ENCODE measurements at regions not wholly inside any gene's neighbourhood (a gene's known extent, or its start where the extent isn't known, plus 50 kb on each side); places are given as distances from the start of the nearest gene placed in this dataset.

DNA sequence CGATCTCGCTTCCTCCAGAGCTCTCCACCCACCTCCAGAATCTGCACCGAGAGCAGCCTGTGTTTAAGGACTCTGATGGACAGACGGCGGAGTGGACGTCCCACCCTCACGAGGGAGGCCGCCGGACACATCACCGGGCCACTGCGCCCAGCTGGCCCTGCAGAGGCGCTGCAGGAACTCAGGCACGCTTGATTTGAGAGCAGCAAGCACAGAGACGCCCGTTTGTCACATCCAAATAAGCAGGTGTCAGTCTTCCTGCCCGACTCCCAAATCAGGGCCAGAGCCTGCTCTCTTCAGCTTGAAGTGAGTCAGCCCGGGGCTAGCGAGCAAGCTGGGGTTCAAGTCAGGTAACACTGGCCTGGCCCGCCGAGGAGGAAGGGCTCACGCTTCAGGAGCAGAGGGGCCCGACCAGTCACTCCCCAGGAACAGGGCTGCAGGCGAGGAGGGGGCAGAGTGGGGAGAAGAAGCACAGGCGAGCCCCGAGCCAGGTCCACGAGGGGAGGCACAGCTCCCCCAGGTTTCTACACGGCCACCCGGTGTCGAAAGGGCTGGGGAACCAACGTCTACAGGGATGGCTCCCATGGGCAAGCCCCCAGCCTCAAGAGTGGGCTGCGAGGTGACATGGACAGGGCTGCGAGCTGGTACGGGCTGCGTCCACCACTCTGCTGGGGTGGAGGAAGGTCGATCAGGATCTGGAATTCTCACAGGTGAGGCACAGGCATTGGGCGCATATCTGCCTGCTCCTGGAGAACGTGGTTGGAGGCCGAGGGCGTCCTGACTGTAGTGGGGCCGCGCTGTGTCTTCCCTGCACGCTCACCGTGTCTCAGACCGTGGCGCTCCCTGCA is 52.5 kb upstream of the CTDP1 start:
- Histone ChIP-seq H3K4me1 (ENCODE audit: control insufficient read depth in 5 of 5, insufficient read depth in 5 of 5, low read length in 5 of 5) (no peaks in the 10 kb centered on the region), H3K27me3 (ENCODE audit: control insufficient read depth in 3 of 3, insufficient read depth in 3 of 3, low read length in 2 of 3) (peaks cover 0 to 17% (median 8%) of the 10 kb centered on the region in 3 donors), H3K27ac (ENCODE audit: low read depth in 1 of 2, low read length in 1 of 2) (no peak overlapping the region), H3K36me3 (ENCODE audit: control insufficient read depth in 4 of 4, insufficient read depth in 4 of 4, low read length in 4 of 4) (no peaks in the 10 kb centered on the region), H3K4me3 (no peak overlapping the region), H3K9me3 (ENCODE audit: control insufficient read depth in 4 of 4, insufficient read depth in 3 of 4, low read length in 3 of 4) (no peaks in the 10 kb centered on the region), H3K9ac (ENCODE audit: insufficient read depth in 1 of 2, low read length in 2 of 2) (no peak overlapping the region)
- TF ChIP-seq, protein P1, sequence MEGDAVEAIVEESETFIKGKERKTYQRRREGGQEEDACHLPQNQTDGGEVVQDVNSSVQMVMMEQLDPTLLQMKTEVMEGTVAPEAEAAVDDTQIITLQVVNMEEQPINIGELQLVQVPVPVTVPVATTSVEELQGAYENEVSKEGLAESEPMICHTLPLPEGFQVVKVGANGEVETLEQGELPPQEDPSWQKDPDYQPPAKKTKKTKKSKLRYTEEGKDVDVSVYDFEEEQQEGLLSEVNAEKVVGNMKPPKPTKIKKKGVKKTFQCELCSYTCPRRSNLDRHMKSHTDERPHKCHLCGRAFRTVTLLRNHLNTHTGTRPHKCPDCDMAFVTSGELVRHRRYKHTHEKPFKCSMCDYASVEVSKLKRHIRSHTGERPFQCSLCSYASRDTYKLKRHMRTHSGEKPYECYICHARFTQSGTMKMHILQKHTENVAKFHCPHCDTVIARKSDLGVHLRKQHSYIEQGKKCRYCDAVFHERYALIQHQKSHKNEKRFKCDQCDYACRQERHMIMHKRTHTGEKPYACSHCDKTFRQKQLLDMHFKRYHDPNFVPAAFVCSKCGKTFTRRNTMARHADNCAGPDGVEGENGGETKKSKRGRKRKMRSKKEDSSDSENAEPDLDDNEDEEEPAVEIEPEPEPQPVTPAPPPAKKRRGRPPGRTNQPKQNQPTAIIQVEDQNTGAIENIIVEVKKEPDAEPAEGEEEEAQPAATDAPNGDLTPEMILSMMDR (IDR thresholded peaks at IDR 0.05; ENCODE audit: control extremely low read depth, extremely low read depth), result no peak
- WGBS, 2 donors, result 85 to 91% methylated on average over 45 of the region's 45 CpGs
- no peak for ATAC-seq (ENCODE audit: insufficient read depth, low FRiP score)
- DNase-seq, result no peak

DNA sequence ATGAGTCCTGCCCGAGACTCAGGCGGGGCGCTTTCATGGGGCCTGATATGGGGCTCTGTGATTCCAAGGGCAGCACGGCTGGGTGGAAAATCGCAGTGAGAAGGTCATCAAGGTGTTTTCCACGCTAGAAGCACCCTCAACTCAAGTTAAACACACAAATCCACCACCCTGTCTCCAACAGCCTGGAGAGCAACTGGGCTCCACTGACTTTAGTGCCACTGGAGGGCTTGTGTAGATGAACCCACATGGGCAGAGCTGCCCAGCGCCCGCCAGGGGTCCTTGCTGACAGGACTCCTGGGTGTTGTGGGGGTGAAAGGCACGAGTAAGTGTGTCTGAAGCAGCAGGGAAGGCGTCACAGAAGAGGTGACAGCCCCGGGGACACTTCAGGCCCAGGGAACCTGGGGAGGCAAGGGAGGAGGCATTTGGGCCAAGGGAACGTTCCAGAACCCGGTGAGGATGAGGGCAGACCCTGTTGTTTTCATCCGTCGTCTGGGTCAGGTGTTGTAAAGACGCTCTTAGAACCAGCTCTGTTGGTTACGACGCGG is 51.8 kb upstream of the CTDP1 start:
- H3K27me3 ChIP-seq (ENCODE audit: control insufficient read depth in 3 of 3, insufficient read depth in 3 of 3, low read length in 2 of 3), result peaks cover 0 to 17% (median 8%) of the 10 kb centered on the region in 3 donors
- TF ChIP-seq, protein P1 (IDR thresholded peaks at IDR 0.05; ENCODE audit: control extremely low read depth, extremely low read depth), result no peak
- no peaks in the 10 kb centered on the region for H3K36me3 ChIP-seq (ENCODE audit: control insufficient read depth in 4 of 4, insufficient read depth in 4 of 4, low read length in 4 of 4)
- no peaks in the 10 kb centered on the region for H3K9me3 ChIP-seq (ENCODE audit: control insufficient read depth in 4 of 4, insufficient read depth in 3 of 4, low read length in 3 of 4)
- no peak overlapping the region for H3K27ac ChIP-seq (ENCODE audit: low read depth in 1 of 2, low read length in 1 of 2)
- WGBS, 2 donors, result 80 to 86% methylated on average over 19 of the region's 19 CpGs
- no peak overlapping the region for H3K4me3 ChIP-seq
- ATAC-seq (ENCODE audit: insufficient read depth, low FRiP score), result no peak
- H3K9ac ChIP-seq (ENCODE audit: insufficient read depth in 1 of 2, low read length in 2 of 2), result no peak overlapping the region
- no peaks in the 10 kb centered on the region for H3K4me1 ChIP-seq (ENCODE audit: control insufficient read depth in 5 of 5, insufficient read depth in 5 of 5, low read length in 5 of 5)
- no peak for DNase-seq

DNA sequence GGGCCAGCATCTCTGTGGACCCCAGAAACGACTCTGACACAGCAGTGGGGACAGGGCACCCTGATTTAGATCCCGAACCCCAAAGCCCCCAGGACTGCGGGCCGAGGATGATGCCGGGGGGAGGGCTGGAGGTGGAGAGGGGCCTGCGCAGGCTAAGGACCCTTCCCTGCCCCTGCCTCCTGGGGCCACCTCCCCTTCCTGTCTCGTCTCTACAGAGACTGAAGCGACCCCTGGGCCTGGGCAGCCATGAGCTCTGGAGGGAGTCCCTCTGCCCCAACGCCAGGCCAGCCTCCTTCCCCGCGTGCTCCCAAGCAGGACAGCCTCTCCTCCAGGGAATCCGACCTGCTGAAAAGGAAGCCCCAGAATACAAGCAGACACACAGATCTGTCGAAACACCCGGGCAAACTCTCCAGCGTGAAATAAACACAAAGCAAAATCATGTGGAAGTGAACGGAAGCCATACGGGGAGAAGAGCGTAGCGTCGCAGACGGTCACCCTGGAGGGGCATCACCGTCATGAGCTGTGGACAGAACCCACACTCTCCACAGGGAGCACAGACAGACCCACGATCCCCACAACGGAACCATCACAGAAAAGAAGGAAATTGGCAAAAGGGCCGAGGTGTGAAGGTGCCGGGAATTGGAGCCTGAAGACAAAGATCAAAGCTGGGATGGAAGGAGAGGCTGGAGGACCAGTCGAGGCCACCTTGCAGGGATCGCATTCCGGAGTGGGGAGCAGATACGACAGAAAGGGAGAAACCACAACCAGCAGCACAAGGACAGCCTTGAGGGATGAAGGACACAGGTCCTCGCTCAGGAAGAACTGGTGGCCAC is 51.0 kb upstream of the CTDP1 start:
- WGBS, 2 donors, result 75 to 86% methylated on average over 31 of the region's 31 CpGs
- Histone ChIP-seq H3K4me3 (no peak overlapping the region), H3K9me3 (ENCODE audit: control insufficient read depth in 4 of 4, insufficient read depth in 3 of 4, low read length in 3 of 4) (peaks cover 0 to under 1% (median 0%) of the 10 kb centered on the region in 4 donors), H3K36me3 (ENCODE audit: control insufficient read depth in 4 of 4, insufficient read depth in 4 of 4, low read length in 4 of 4) (no peaks in the 10 kb centered on the region), H3K4me1 (ENCODE audit: control insufficient read depth in 5 of 5, insufficient read depth in 5 of 5, low read length in 5 of 5) (no peaks in the 10 kb centered on the region), H3K27me3 (ENCODE audit: control insufficient read depth in 3 of 3, insufficient read depth in 3 of 3, low read length in 2 of 3) (peaks cover 0 to 17% (median 8%) of the 10 kb centered on the region in 3 donors), H3K9ac (ENCODE audit: insufficient read depth in 1 of 2, low read length in 2 of 2) (no peak overlapping the region), H3K27ac (ENCODE audit: low read depth in 1 of 2, low read length in 1 of 2) (no peak overlapping the region)
- TF ChIP-seq, protein P1 (IDR thresholded peaks at IDR 0.05; ENCODE audit: control extremely low read depth, extremely low read depth), result no peak
- DNase-seq, result no peak
- ATAC-seq (ENCODE audit: insufficient read depth, low FRiP score), result no peak

Data from lung (tissue), 11 donors.